IMR-90 (cell line): ENCODE measurements at regions not wholly inside any gene's neighbourhood (a gene's known extent, or its start where the extent isn't known, plus 50 kb on each side); places are given as distances from the start of the nearest gene placed in this dataset.
A peak's percentile ranks its signal among the peaks of the same experiment; 100 is the strongest.

Experiments used
- ATAC-seq: fragments of 200-7000 bp; cut with Tn5 transposase; 2 replicates; pipeline ENCODE4 v1.9.1; 2020; ENCODE audit warnings: low read depth, mild to moderate bottlenecking, moderate library complexity
- BruUV-seq: library from RNA; stranded (reverse); fragments of 400-500 nt; replicated peaks from 2 replicates; lab custom pipeline; 2021; lab: Mats Ljungman, UMichigan
- CTCF ChIA-PET: fragments of 300-600 bp; formaldehyde crosslinking; extraction: SDS; loops from one replicate; lab custom pipeline; 2021; ENCODE audit warnings: antibody characterized with exemption; lab: Yijun Ruan, JAX
- POLR2A ChIA-PET: fragments of 300-600 bp; sonication (Branson Sonifier 250); formaldehyde crosslinking; loops from one replicate; lab custom pipeline; 2022; ENCODE audit warnings: antibody characterized with exemption; ENCODE audit not compliant: unreplicated experiment; lab: Charles Lee
- DNase-seq: peaks from one replicate; pipeline ENCODE4 v3.0.0; 2013
- H2AFZ ChIP-seq: replicated peaks from 2 replicates; pipeline ENCODE3; 2013; ENCODE audit warnings: low read length, mild to moderate bottlenecking; ENCODE audit not compliant: poor library complexity
- H2AK5ac ChIP-seq: 2 replicates; pipeline ENCODE4 v1.6.1; 2013; ENCODE audit warnings: low read depth, low read length, inconsistent platforms
- H2AK9ac ChIP-seq: replicated peaks from 2 replicates; pipeline ENCODE3; 2013; ENCODE audit warnings: mild to moderate bottlenecking, low read depth, low read length, moderate library complexity; ENCODE audit not compliant: poor library complexity
- H2BK120ac ChIP-seq: 2 replicates; pipeline ENCODE4 v1.6.1; 2013; ENCODE audit warnings: low read depth, low read length, inconsistent platforms
- H2BK15ac ChIP-seq: 3 replicates; pipeline ENCODE4 v1.6.1; 2013; ENCODE audit warnings: low read depth, low read length, inconsistent platforms
- H2BK20ac ChIP-seq: 2 replicates; pipeline ENCODE4 v1.6.1; 2013; ENCODE audit warnings: low read depth, mild to moderate bottlenecking, inconsistent platforms, low read length, moderate library complexity
- H2BK5ac ChIP-seq: 2 replicates; pipeline ENCODE4 v1.6.1; 2013; ENCODE audit warnings: mild to moderate bottlenecking, low read depth, low read length, inconsistent platforms; ENCODE audit not compliant: poor library complexity, severe bottlenecking
- H3K14ac ChIP-seq: replicated peaks from 2 replicates; pipeline ENCODE4 v1.6.1; 2013; ENCODE audit warnings: low read depth, low read length, inconsistent platforms
- H3K18ac ChIP-seq: 2 replicates; pipeline ENCODE4 v1.6.1; 2013; ENCODE audit warnings: low read depth, low read length, control low read depth
- H3K23ac ChIP-seq: 2 replicates; pipeline ENCODE4 v1.6.1; 2013; ENCODE audit warnings: low read depth, low read length, inconsistent platforms
- H3K27ac ChIP-seq: 2 replicates; pipeline ENCODE4 v1.5.1; 2013; ENCODE audit warnings: mild to moderate bottlenecking, control low read depth, low read length; ENCODE audit not compliant: insufficient read depth
- H3K27me3 ChIP-seq: 2 replicates; pipeline ENCODE4 v1.6.1; 2013; ENCODE audit warnings: low read length; ENCODE audit not compliant: control insufficient read depth, insufficient read depth
- H3K36me3 ChIP-seq: 2 replicates; pipeline ENCODE4 v1.6.1; 2013; ENCODE audit warnings: low read length, mixed read lengths; ENCODE audit not compliant: control insufficient read depth, insufficient read depth
- H3K4ac ChIP-seq: 2 replicates; pipeline ENCODE4 v1.6.1; 2013; ENCODE audit warnings: low read depth, low read length, inconsistent platforms
- H3K4me1 ChIP-seq: 2 replicates; pipeline ENCODE4 v1.6.1; 2013; ENCODE audit warnings: low read length, mixed read lengths; ENCODE audit not compliant: control insufficient read depth, insufficient read depth
- H3K4me2 ChIP-seq: 2 replicates; pipeline ENCODE4 v1.6.1; 2013; ENCODE audit warnings: low read depth, mild to moderate bottlenecking, control low read depth, low read length, moderate library complexity
- H3K4me3 ChIP-seq: 2 replicates; pipeline ENCODE4 v1.5.1; 2013; ENCODE audit warnings: low read depth, mild to moderate bottlenecking, control low read depth, low read length, moderate library complexity; ENCODE audit not compliant: insufficient read depth
- H3K56ac ChIP-seq: 2 replicates; pipeline ENCODE4 v1.6.1; 2013; ENCODE audit warnings: low read length, inconsistent platforms; ENCODE audit not compliant: insufficient read depth; ENCODE audit errors: extremely low read depth
- H3K79me1 ChIP-seq, 2 experiments: 2 replicates each; pipeline ENCODE4 v1.6.1; 2013; ENCODE audit warnings: low read length in 2 of 2, inconsistent platforms in 1 of 2, low read depth in 1 of 2
- H3K9ac ChIP-seq: 2 replicates; pipeline ENCODE4 v1.6.1; 2013; ENCODE audit warnings: low read depth, low read length, control low read depth
- H3K9me1 ChIP-seq: 2 replicates; pipeline ENCODE4 v1.6.1; 2013; ENCODE audit warnings: low read length, inconsistent platforms; ENCODE audit not compliant: insufficient read depth
- H3K9me3 ChIP-seq: 2 replicates; pipeline ENCODE4 v1.6.1; 2013; ENCODE audit warnings: low read length; ENCODE audit not compliant: control insufficient read depth, insufficient read depth
- H4K20me1 ChIP-seq: 2 replicates; pipeline ENCODE4 v1.6.1; 2013; ENCODE audit warnings: low read length, inconsistent platforms; ENCODE audit not compliant: insufficient read depth
- H4K5ac ChIP-seq: 2 replicates; pipeline ENCODE4 v1.6.1; 2013; ENCODE audit warnings: mild to moderate bottlenecking, low read depth, low read length, control low read depth
- H4K8ac ChIP-seq, 2 experiments: 2 replicates each; pipeline ENCODE4 v1.6.1; 2013; ENCODE audit warnings: low read depth in 2 of 2, low read length in 2 of 2, control low read depth in 1 of 2, inconsistent platforms in 1 of 2
- H4K91ac ChIP-seq: 2 replicates; pipeline ENCODE4 v1.6.1; 2013; ENCODE audit warnings: low read depth, low read length, inconsistent platforms; ENCODE audit not compliant: insufficient read depth
- CEBPB ChIP-seq: IDR thresholded peaks from 2 replicates; pipeline ENCODE4 v1.6.1; 2012; ENCODE audit warnings: low read depth, low read length, improper control_type of control experiment
- CHD1 ChIP-seq: IDR thresholded peaks from 2 replicates; pipeline ENCODE4 v1.6.1; 2012; ENCODE audit warnings: low read depth, low read length, improper control_type of control experiment
- ELK1 ChIP-seq: fragments of 150-350 bp; IDR thresholded peaks from 2 replicates; pipeline ENCODE4 v1.6.1; 2016; ENCODE audit warnings: low read depth, mild to moderate bottlenecking, low read length, moderate library complexity, borderline replicate concordance
- FOS ChIP-seq: fragments of 150-350 bp; IDR thresholded peaks from 2 replicates; pipeline ENCODE4 v1.6.1; 2016; ENCODE audit warnings: low read depth, low read length
- MAFK ChIP-seq: IDR thresholded peaks from 2 replicates; pipeline ENCODE4 v1.6.1; 2012; ENCODE audit warnings: low read depth, low read length, improper control_type of control experiment
- MAZ ChIP-seq: IDR thresholded peaks from 2 replicates; pipeline ENCODE4 v1.6.1; 2012; ENCODE audit warnings: low read depth, mild to moderate bottlenecking, low read length, improper control_type of control experiment, moderate library complexity, borderline replicate concordance
- MXI1 ChIP-seq: IDR thresholded peaks from 2 replicates; pipeline ENCODE4 v1.6.1; 2012; ENCODE audit warnings: low read depth, mild to moderate bottlenecking, low read length, moderate library complexity, borderline replicate concordance
- NFE2L2 ChIP-seq: fragments of 150-350 bp; IDR thresholded peaks from 2 replicates; pipeline ENCODE4 v1.6.1; 2016; ENCODE audit warnings: low read depth, mild to moderate bottlenecking, low read length
- POLR2A ChIP-seq: IDR thresholded peaks from 2 replicates; pipeline ENCODE4 v1.6.1; 2012; ENCODE audit warnings: mild to moderate bottlenecking, low read depth, low read length
- RCOR1 ChIP-seq: IDR thresholded peaks from 2 replicates; pipeline ENCODE4 v1.6.1; 2012; ENCODE audit warnings: mild to moderate bottlenecking, low read length, improper control_type of control experiment; ENCODE audit not compliant: insufficient replicate concordance
- RFX5 ChIP-seq: IDR thresholded peaks from 2 replicates; pipeline ENCODE4 v1.8.0; 2012; ENCODE audit warnings: low read depth, mild to moderate bottlenecking, low read length, moderate library complexity
- USF2 ChIP-seq: fragments of 150-350 bp; IDR thresholded peaks from 2 replicates; pipeline ENCODE4 v1.6.1; 2017; ENCODE audit warnings: mild to moderate bottlenecking, antibody characterized with exemption, low read length, low read depth
- dilution Hi-C: fragments of 300-500 bp; cut with HindIII; formaldehyde crosslinking; loops from one replicate; pipeline ENCODE4 v1.14.3; 2018; ENCODE audit warnings: low sequenced_read_pairs; ENCODE audit not compliant: unreplicated experiment
- in situ Hi-C: fragments of 300-500 bp; cut with MboI; formaldehyde crosslinking; loops from 3 replicates; pipeline ENCODE4 v1.14.3; 2019; ENCODE audit warnings: low sequenced_read_pairs, inconsistent platforms, mixed read lengths
- intact Hi-C: fragments of 100-400 bp; cut with micrococcal nuclease; formaldehyde crosslinking; loops from 2 replicates; pipeline ENCODE4 v1.10.0; 2022

GRCh38 chr3:111260878-111261277 is 189.3 kb downstream of the NECTIN3 start:
- no peak overlapping the region for H2BK20ac ChIP-seq
- no peaks in the 10 kb centered on the region for H4K20me1 ChIP-seq
- dilution Hi-C loops (no loop called here), intact Hi-C loops (no loop called here), in situ Hi-C loops (no loop called here)
- no peak overlapping the region for H3K56ac ChIP-seq
- no peaks in the 10 kb centered on the region for H3K27me3 ChIP-seq
- H3K27ac ChIP-seq: no peak overlapping the region
- H3K4me1 ChIP-seq: no peaks in the 10 kb centered on the region
- H2AK5ac ChIP-seq: no peak overlapping the region
- H2AK9ac ChIP-seq: no peak overlapping the region
- H3K9me1 ChIP-seq: no peaks in the 10 kb centered on the region
- H3K36me3 ChIP-seq: no peaks in the 10 kb centered on the region
- H3K9ac ChIP-seq: no peak overlapping the region
- no TSS peak for BruUV-seq
- H3K79me1 ChIP-seq: no peaks in the 10 kb centered on the region
- no peak overlapping the region for H2BK15ac ChIP-seq
- no peak overlapping the region for H2AFZ ChIP-seq
- no peak for TF ChIP-seq FOS
- no peak for TF ChIP-seq MAZ
- TF ChIP-seq CEBPB: no peak
- no peak for TF ChIP-seq MAFK
- no peak for TF ChIP-seq RFX5
- no peak for TF ChIP-seq CHD1
- TF ChIP-seq RCOR1: no peak
- TF ChIP-seq ELK1: no peak
- no peak for TF ChIP-seq USF2
- TF ChIP-seq POLR2A: no peak
- TF ChIP-seq MXI1: no peak
- TF ChIP-seq NFE2L2: no peak
- no peak overlapping the region for H3K18ac ChIP-seq
- H4K5ac ChIP-seq: no peak overlapping the region
- H3K4me3 ChIP-seq: no peak overlapping the region
- ChIA-PET POLR2A (no interaction called here), CTCF (no interaction called here)
- H3K4ac ChIP-seq: no peak overlapping the region
- DNase-seq (peak; percentile 34), ATAC-seq (no peak)
- H3K23ac ChIP-seq: no peak overlapping the region
- no peak overlapping the region for H4K91ac ChIP-seq
- H4K8ac ChIP-seq: no peak overlapping the region
- H2BK120ac ChIP-seq: no peak overlapping the region
- H2BK5ac ChIP-seq: no peak overlapping the region
- no peak overlapping the region for H3K14ac ChIP-seq
- no peak overlapping the region for H3K4me2 ChIP-seq
- no peaks in the 10 kb centered on the region for H3K9me3 ChIP-seq
